ENCODE measurements at regions not wholly inside any gene's neighbourhood (a gene's known extent, or its start where the extent isn't known, plus 50 kb on each side); places are given as distances from the start of the nearest gene placed in this dataset.

GRCh38 chr21:39124681-39125251 lies 58.5 kb downstream of the PSMG1 start:
- DNase-seq = no peak

- DNase-seq = no peak
These were observed 59.9 kb downstream of the PSMG1 start for GRCh38 chr21:39123375-39123774.

GRCh38 chr21:39121600-39122355 lies 61.5 kb downstream of the PSMG1 start:
- no peak for DNase-seq

- no peak for DNase-seq
These were observed 62.2 kb downstream of the PSMG1 start for GRCh38 chr21:39120876-39121599.

GRCh38 chr21:39119891-39120290 lies 63.4 kb downstream of the PSMG1 start:
- DNase-seq = no peak

GRCh38 chr21:39118604-39119215 lies 64.5 kb downstream of the PSMG1 start:
- DNase-seq = no peak

- no peak for DNase-seq
These were observed 65.2 kb downstream of the PSMG1 start for GRCh38 chr21:39118061-39118460.

GRCh38 chr21:39117440-39117970 lies 65.7 kb downstream of the PSMG1 start:
- DNase-seq = no peak

- DNase-seq = no peak
These were observed 66.4 kb downstream of the PSMG1 start for GRCh38 chr21:39116761-39117439.

- no peak for DNase-seq
These were observed 67.5 kb downstream of the PSMG1 start for GRCh38 chr21:39115576-39116235.

- DNase-seq = no peak
These were observed 68.2 kb downstream of the PSMG1 start for GRCh38 chr21:39114871-39115575.

- DNase-seq = no peak
These were observed 71.2 kb downstream of the PSMG1 start for GRCh38 chr21:39111931-39112550.

- no peak for DNase-seq
These were observed 72.8 kb downstream of the PSMG1 start for GRCh38 chr21:39110431-39110830.

GRCh38 chr21:39109596-39110210 lies 73.5 kb downstream of the PSMG1 start:
- no peak for DNase-seq

GRCh38 chr21:39109163-39109530 lies 74.1 kb downstream of the PSMG1 start:
- DNase-seq = no peak

- peak; percentile 42 for DNase-seq
These were observed 74.7 kb downstream of the PSMG1 start for GRCh38 chr21:39108291-39109162.

- no peak for DNase-seq
These were observed 75.5 kb downstream of the PSMG1 start for GRCh38 chr21:39107739-39108138.

- DNase-seq = no peak
These were observed 76.3 kb downstream of the PSMG1 start for GRCh38 chr21:39106881-39107462.

GRCh38 chr21:39105836-39106235 lies 77.4 kb downstream of the PSMG1 start:
- DNase-seq = no peak

All from islet precursor cell (in vitro differentiated cells).